HG03571 (cell line): ENCODE measurements at regions not wholly inside any gene's neighbourhood (a gene's known extent, or its start where the extent isn't known, plus 50 kb on each side); places are given as distances from the start of the nearest gene placed in this dataset.
"Not testable (repeated sequence)": the region's sequence is repeated elsewhere in the genome, so short reads cannot be mapped to it uniquely, and the experiment has no call there.

ENCODE experiments used
- ATAC-seq: cut with Tn5 transposase; IDR thresholded peaks from one replicate; pipeline ENCODE4 v1.9.1; 2021; ENCODE audit not compliant: unreplicated experiment

DNA sequence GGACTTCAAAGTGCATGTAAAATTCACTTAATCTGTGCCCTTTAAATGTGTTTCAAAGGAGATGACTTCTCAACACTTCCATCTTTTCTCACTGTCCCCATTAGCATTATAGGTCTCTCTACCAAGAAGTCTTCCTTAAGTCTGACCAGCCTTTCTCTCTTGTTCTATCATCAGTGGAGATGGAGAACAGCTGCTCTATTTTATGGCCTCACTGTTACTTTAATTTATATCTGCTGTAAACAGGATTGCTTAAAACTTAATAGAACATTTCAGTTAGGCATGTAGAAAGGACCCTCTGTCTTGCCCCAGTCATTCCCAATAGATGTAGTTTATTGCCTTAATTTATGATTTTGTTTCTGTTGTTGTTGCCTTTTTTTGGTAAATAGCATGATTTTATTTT lies 86.0 kb upstream of the CDC42EP3 start:
- not testable (repeated sequence) for ATAC-seq

DNA sequence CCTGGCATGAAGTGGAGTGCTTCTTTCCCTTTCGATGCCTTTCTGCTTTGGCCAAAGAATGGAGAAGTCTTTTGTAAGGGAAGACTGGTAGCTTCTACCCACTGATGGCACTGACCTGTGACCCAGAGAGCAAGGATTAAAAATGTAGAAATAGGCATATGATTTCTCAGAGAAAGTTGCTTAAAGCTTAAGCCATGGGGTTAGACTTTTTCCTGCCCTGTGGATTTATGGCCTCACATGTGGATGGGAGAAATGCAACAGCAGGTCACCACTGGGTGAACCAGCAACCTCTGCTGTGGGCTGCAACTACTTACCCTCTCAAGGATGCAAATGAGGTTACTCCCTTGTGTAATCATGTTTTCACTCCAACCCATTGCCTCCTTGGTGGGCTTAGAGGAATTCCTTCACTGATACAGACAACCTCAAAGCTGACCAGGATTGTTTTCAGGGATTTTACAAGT lies 86.7 kb upstream of the CDC42EP3 start:
- not testable (repeated sequence) for ATAC-seq

DNA sequence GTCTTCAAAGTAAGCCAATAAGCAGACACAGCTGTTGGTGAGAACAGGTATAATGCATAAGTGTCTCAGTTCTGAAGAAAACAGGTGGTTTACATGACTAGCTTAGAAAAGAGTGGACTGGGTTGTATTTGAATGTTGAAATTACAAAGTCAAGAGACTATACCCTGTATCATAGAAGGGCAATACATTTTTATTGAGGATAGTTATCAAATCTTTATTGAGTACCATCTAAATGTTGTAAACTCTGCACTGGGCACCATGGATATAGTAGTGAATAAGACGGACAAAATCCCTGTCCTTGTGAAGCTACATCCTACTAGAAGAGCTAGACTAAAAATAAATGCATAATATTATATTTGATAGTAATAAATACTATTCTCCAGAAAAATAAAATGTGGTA lies 88.5 kb upstream of the CDC42EP3 start:
- ATAC-seq = not testable (repeated sequence)

DNA sequence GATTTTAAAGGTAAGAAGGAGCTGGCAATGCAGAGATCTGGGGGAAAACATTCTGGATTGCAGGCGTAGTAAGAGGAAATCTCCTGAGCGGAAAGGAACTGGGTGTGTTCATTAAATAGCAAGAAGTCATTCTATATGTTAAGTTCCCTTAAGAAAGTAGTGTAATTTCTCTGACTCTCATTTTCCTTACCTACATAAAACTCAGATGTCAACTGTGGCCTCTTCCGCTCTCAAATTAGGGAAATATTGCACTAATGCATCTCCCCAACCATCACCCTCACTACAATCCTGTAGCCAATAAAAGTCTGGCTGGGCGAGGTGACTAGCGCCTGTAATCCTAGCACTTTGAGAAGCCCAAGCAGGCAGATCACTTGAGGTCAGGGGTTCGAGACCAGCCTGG lies 89.0 kb upstream of the CDC42EP3 start:
- no peak for ATAC-seq

DNA sequence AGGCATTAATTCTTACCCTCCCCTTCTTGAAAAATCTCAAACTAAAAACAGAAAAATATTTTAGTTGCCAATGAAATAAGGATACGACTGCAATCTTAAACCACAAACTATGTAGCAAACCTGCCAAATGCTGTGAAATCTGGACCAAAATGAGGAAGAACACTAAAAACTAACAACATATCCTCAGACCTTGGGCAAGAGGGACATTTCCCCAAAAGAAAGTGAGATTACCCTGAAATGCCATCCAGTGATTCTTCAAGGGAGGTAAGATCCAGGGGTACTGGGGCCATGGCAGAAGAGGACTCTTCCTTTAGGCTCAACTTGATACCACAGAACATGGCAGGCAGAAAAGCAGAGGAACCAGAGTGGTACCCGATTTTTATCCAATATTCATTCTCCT lies 90.8 kb upstream of the CDC42EP3 start:
- not testable (repeated sequence) for ATAC-seq

DNA sequence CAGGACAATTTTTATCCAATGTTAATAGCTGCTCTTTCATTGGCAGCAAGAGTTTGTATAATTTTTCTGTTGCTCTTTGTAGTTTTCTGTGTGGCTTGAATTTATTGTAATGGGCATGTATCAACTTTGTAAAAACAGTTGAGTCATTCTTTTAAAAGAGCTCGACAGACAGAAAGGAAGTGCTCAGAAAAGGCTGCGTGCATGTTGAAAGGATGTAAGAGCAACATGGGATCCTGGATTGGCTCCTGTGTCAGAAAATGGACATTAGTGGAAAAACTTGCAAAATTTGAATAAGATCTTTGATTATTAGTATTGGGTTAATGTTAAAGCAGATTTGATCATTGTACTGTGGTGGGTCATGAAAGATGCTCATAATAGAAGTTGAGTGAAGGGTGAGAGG lies 93.3 kb upstream of the CDC42EP3 start:
- ATAC-seq = no peak

DNA sequence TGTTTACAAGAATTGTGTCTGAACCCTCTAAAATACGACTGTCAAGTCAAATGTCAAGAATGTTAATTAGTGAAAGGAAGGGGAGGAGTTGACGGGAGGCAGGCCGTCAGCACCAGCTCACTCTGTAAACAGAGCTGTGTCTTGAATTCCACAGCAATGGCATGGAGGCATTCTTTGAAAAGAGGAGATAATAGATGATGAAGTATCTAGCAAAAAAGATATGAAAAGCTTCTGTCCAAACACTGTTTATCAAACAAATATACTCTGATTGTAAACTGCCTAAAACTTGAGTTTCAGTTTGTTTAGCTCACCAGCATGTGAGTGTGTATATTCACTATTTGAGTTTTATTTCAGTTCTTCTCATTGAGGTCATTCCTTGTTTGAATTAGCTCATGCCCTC lies 94.7 kb upstream of the CDC42EP3 start:
- ATAC-seq = no peak

DNA sequence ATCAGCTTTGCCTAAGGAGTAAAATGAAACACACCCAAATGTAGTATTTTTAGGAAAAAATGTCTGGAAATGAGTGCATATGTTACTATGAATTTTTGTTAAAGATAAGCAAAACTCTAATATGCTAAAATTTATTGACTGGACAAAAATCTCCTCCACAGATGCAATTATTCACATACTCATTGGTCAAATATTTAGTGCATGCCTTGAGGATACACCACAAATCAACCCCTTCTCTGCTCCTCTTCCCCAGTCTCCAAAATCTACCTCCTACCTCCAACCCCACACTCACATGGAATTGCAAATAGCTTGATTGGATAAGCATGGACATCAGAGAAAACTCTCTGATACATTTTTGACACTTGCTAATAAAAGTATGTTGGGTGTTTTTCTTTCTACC lies 95.6 kb upstream of the CDC42EP3 start:
- ATAC-seq = no peak

DNA sequence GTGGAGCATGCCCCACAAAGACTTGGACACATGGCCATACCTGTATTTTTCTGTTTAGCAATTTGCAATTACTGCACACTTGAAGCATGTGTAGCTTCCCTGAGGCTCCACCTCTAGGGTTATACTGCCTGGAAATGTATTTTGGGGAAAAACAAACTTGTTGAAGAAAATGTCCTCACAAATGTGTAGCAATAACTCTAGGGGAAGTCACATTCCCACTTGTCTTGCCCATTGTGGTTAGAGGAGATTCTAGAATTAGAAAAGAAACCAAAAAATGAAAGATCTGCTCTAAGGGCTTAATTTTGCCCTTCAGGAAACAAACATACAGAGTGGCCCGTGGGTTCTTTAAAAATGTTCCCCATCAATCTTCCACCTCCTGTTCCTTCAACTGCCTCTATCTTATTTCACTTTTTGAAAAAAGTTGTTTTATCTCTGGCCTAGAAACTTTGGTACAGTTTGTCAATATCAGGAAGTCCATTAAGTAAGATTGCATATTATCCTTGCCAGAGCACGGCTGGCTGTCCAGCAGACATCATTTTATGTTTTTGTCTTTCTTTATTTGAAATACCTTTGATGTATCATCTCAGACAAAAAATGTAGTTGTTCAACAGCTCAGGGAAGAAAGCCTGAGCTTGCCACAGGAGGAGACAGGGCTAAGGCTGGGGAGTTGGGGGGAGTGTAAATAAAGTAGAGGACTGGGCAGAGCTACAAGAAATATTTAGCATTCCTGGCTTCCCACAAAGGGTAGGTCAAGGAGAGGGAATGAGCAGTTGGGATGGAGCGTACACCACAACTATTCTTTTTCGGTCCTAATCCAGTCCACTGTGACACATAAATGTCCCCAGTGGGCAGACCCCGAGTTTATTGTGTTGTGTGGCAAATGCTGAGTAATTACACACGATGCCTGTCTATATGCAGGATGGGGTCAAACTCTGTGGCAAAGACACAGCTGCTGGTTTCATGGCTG lies 96.8 kb upstream of the CDC42EP3 start:
- ATAC-seq = no peak

DNA sequence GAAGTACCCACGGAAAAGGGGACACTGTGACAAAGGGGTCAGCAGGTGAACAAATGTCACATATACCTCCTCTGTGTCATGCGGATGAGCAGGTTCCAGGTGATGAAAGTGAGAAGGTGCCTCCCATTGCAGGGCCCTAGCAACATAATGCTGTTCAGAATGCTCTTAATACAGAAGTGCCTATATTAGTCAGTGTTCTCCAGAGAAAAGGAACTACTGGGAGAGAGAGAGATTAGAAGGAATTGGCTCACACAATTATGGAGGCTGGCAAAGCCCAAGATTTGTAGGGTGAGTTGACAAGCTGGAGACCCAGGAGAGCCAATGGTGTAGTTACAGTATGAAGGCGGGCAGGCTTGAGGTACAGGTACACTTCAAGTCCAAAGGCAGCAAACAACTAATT lies 98.1 kb upstream of the CDC42EP3 start:
- no peak for ATAC-seq

DNA sequence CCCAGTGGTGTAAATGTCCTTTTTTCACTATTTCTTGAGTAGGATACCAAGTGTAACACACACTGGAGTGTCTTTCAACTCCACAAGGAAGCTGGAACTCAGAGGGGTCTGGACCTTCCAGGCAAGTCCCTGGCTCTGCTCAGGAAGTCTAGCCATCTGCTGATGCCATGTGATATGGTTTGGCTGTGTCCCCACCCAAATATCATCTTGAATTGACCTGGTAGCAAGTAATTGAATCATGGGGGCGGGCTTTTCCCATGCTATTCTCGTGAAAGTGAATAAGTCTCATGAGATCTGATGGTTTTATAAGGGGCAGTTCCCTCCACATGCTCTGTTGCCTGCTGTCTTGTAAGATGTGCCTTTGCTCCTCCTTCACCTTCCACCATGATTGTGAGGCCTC lies 99.4 kb upstream of the CDC42EP3 start:
- ATAC-seq = no peak

DNA sequence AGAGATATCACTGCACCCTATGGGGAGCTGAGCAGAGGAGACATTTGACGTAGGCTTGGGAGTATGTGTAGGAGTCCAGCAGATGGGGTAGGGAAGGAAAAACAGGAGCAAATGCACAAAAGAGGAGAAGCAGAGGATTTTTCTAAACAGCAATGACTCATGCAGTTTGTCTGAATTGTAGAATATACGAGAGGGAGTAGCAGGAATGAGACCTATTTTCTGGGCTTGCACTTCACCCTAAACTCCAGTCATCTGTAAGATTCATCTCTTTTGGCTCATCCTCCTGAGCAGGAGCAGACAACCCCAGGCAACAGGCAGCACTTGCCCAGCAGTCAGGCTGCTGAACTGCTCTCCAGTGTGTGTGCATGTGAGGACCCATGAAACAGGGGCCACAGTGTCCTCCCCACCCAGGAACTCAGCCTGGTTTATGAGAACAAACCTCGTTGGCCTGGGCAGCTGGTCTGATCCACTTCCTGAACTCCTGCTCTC lies 100.2 kb upstream of the CDC42EP3 start:
- no peak for ATAC-seq

DNA sequence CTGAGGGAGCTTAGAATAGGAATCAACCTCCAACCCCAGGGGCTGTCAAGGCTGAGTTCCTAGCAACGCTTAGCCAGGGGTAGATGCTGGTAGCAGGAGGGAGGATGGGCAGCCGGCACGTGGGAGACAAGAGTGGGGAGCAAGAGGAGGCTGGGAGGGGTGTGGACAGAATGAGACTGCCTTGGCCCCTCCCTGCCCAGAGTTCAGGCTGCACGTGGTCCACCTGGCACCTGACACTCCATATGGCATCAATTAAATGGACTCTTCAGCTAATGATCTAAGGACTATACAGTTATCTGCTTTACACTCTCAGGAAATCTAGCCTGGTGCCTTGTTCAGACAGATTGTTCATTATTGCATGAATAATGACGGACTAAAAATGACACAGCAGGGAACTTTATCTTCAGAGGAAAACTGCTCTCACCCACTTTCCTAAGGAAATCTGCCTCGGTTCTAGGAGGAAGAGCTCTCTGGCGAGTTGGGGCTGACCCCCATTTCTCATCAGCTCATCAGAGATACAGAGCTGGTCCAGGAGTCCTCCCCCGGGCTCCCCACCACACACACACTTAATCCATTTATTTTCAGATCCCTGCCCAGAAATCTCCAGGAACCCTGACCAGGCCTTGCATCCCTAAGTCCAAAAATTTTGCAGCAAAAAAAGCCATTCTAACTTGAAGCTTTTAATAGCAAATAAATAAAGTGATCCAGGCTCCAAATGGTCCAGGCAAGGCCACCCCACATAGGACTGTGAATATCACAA lies 102.1 kb upstream of the CDC42EP3 start:
- no peak for ATAC-seq

DNA sequence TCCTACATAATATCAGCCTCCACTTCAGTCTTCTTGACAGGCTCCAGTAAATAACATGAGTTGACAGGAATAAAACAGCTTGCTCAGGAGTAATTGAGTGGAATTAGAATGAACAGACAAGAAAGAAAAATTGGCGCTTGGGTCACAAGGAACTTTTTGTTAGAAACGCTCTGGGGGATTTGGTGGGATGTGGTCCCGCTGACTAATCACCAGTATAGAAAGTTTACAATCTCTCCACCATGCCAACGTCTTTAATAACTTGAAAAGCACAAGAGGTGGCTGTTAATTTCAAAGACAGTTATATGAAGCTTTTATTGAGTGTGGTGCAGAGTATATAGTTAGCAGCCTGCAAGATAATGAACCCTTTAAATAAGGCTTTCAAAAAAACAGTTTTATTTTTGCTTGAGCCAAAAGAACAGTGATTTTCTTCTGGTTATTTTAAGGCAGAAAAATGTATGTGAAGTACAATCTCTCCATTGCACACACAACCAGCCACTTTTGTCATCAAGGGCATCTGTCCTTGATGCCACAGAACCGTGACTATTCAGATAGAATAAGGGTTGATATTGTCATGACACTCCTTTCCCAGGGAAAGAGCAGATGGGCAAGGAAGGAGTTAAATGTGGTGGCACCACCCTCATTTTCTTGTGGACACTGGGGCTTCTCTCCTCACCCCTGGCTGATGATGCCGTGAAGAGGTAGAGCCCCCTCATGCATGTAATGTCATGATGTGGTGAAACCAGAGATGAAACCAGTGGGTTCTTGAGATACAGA lies 102.9 kb upstream of the CDC42EP3 start:
- not testable (repeated sequence) for ATAC-seq

DNA sequence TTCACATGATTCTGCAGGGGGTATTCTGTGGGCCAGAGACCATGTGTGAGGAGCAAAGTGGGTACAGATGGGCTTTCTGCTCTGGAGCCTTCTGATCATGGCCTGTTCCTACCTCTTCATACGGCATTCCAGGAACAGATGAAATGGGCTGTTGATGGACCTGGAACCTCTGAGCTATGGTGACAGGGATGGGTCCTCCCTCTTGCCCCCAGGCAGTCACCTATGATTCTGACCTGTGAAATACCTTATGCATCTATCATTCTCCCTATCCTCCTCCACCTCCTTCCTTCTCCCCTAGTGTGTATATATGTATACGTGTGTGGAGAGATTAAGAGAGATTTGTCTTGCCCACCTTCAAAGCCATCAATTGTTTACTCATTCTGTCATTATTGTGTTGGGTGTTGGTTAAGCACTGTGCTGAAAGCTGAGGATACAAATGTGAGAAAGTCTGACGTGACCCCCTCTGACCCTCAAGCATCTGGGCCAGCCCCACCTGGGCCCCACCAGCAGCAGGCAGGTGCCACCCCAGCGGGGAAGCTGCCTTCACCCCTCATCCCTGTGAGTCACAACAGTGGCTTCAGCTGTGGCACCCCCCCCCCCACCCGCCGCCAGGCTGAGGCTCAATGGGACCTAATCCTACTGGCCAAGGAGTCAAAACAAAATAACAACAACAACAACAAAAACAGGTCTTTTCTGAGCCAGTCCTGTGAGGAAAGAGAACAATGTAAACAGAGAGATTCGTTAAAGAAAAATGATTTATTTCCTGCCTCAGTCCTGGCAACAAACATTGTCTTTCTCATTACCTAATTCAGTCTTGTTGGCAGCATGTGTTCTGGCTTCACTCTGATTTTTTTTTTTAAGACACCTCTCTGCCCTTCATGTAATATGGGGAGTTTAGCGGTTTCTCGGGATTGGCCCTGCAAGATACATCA lies 103.8 kb upstream of the CDC42EP3 start:
- no peak for ATAC-seq

DNA sequence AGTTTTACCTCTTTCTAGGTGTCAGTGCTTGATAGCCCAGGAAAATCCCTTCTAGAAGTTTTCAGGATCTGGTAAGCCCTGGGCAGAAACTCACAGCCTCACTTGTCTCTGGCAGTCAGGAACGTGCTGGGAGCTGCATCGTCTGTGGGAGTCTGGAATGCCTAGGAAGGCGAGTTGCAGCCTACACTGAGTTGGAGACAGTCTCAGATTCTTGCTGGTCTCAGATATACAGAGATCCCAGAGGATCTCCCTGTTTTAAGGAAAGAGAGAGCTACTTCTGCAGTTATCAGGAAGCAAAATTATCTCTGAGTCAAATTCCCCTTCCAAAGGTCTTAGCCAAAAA lies 104.4 kb upstream of the CDC42EP3 start:
- ATAC-seq = no peak

DNA sequence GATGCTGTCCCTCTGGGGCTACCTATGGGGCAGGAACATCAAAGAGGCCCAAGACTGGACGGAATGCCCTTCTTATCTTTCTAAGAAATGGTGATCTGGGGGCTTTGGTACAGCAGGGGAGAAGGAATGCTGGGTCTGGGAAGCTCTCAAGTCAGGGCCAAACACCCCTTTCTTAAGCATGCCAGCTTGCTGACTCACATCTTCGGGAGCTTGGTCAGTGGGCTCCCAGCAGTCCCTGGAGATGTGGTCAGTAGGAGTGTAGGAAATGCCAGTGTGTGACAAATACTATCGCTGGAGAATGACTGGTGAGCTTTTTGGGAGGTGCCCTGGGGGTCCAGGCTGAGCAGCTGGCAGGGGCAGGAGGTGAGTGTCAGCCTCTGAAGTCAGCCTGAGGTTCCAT lies 105.0 kb upstream of the CDC42EP3 start:
- no peak for ATAC-seq

DNA sequence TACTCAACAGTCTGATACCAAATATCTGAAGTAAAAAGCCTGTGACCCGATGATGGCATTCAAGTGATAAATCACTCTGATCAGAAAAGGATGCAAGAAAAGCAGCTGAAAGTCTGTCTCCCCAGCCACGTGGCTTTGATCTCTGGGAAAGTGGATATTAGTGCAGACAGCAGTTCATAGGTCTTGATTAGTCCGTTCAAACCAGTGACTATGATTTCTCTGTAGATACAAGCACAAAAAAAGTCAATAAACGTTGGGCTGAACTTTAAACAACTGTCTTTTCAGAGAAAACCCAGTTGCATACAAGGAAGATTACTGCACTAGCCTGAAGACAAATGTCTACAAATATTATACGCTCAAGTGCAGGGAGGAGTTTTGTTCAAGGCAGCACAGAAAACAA lies 107.7 kb upstream of the CDC42EP3 start:
- ATAC-seq = no peak

DNA sequence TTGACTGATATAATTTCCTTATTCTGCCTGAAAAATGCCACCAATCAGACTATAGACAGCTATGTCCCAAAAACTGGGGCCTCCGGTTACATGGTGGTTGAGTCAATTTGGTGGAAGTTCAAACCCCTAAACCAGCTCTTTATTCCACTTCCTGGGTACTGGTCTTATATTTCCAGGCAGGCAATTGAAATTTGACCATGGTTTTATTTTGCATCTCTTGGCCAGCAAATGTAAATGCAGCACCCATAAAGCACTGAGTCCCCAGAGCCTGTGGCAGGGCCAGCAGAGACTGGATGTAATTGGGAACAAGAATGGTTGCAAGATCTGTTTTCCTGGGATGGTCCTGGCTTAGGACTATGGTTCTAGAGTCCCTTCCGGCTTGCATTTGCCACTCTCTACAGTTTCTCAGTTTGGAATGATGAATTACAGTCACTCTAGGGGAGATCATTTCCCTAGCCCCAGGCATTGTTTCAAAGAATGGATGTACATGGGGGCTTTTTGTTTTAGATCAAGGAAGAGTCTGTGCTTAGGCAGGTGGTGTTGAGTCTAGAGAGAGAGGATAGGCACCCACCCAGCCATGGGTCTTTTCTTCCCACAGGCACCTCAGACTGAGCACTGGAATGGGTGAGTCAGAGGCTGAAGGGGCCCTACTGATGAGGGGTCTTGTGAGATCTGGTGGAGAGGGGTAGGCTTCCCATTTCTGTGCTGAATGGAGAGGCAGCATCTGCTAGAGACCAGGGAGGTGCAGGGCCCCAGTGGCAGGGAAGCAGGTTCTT lies 108.4 kb upstream of the CDC42EP3 start:
- no peak for ATAC-seq

DNA sequence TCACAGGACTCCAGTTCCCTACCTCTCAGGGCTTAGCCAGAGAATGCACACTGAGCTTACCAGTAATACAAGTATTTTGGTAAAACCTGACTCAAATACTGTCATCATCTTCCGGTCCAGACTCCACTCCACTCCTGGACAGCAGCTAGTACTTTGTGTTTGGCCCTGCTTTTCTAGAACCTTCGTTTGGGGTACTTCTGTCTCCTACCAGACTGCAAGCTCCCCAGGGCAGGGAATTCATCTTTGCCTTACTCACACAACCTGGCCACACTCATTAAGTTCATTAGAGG lies 108.9 kb upstream of the CDC42EP3 start:
- no peak for ATAC-seq
